H1 (cell line): ENCODE measurements at regions not wholly inside any gene's neighbourhood (a gene's known extent, or its start where the extent isn't known, plus 50 kb on each side); places are given as distances from the start of the nearest gene placed in this dataset.

Experiments
- CTCF ChIA-PET: fragments of 300-600 bp; sonication (Branson Sonifier 250); formaldehyde crosslinking; loops from one replicate; lab custom pipeline; 2021; ENCODE audit not compliant: partially characterized antibody; lab: Charles Lee
- POLR2A ChIA-PET: fragments of 300-600 bp; sonication (Branson Sonifier 250); formaldehyde crosslinking; loops from one replicate; lab custom pipeline; 2021; ENCODE audit warnings: inconsistent platforms; ENCODE audit not compliant: partially characterized antibody; lab: Charles Lee
- DNase-seq, 2 experiments: peaks; one replicate each; pipeline versions ENCODE4 v3.0.0 to v3.0.0-alpha.2; 2010 to 2022; ENCODE audit warnings: low spot score in 2 of 2, low read depth in 1 of 2, mixed read lengths in 1 of 2
- FAIRE-seq: peaks from 2 replicates; lab custom pipeline; 2011; peaks lifted over from hg19 to GRCh38; lab: Jason Lieb, UNC
- H2AFZ ChIP-seq: 2 replicates; pipeline ENCODE4 v1.8.1; 2012; ENCODE audit warnings: low read length, inconsistent platforms
- H2AK5ac ChIP-seq: 2 replicates; pipeline ENCODE4 v1.6.1; 2013; ENCODE audit warnings: low read depth, low read length
- H2BK120ac ChIP-seq: replicated peaks from 2 replicates; pipeline ENCODE3; 2013; ENCODE audit warnings: low read depth, low read length, inconsistent platforms
- H2BK12ac ChIP-seq: 2 replicates; pipeline ENCODE4 v1.6.1; 2013; ENCODE audit warnings: low read depth, low read length
- H2BK15ac ChIP-seq: 2 replicates; pipeline ENCODE4 v1.6.1; 2013; ENCODE audit warnings: low read length
- H2BK20ac ChIP-seq: 2 replicates; pipeline ENCODE4 v1.6.1; 2013; ENCODE audit warnings: low read length
- H2BK5ac ChIP-seq: 2 replicates; pipeline ENCODE4 v1.6.1; 2013; ENCODE audit warnings: low read depth, low read length
- H3K14ac ChIP-seq: 2 replicates; pipeline ENCODE4 v1.6.1; 2013; ENCODE audit warnings: inconsistent platforms; ENCODE audit not compliant: insufficient read length
- H3K18ac ChIP-seq: 2 replicates; pipeline ENCODE4 v1.6.1; 2013; ENCODE audit warnings: low read length; ENCODE audit errors: extremely low read depth
- H3K23ac ChIP-seq: 2 replicates; pipeline ENCODE4 v1.6.1; 2013; ENCODE audit warnings: inconsistent platforms; ENCODE audit not compliant: insufficient read length
- H3K23me2 ChIP-seq: 2 replicates; pipeline ENCODE4 v1.6.1; 2013; ENCODE audit warnings: low read depth, low read length
- H3K27ac ChIP-seq: 2 replicates; pipeline ENCODE4 v1.6.1; 2011; ENCODE audit warnings: low read depth, low read length, inconsistent platforms
- H3K27me3 ChIP-seq, 4 experiments: replicated peaks in 1 of 4; 1 replicate in 1 of 4; 2 replicates in 3 of 4; pipeline versions ENCODE4 v1.6.1 to v1.8.1; 2011 to 2013; ENCODE audit warnings: low read length in 3 of 4, mild to moderate bottlenecking in 3 of 4, inconsistent platforms in 2 of 4, mixed read lengths in 2 of 4, moderate library complexity in 1 of 4; ENCODE audit not compliant: control insufficient read depth in 3 of 4, insufficient read depth in 3 of 4; ENCODE audit errors: extremely low read depth in 1 of 4
- H3K36me3 ChIP-seq, 4 experiments: 2 replicates each; pipeline versions ENCODE4 v1.6.1 to v1.8.1; 2011 to 2013; ENCODE audit warnings: mild to moderate bottlenecking in 4 of 4, low read length in 3 of 4, moderate library complexity in 2 of 4, control low read depth in 1 of 4, inconsistent platforms in 1 of 4; ENCODE audit not compliant: insufficient read depth in 4 of 4, control insufficient read depth in 2 of 4
- H3K4ac ChIP-seq: replicated peaks from 2 replicates; pipeline ENCODE3; 2013; ENCODE audit warnings: low read length, low read depth, mixed read lengths, inconsistent platforms; ENCODE audit not compliant: insufficient read length
- H3K4me1 ChIP-seq, 4 experiments: replicated peaks in 1 of 4; 1 replicate in 1 of 4; 2 replicates in 3 of 4; pipeline versions ENCODE4 v1.6.1 to v1.8.1; 2011 to 2013; ENCODE audit warnings: low read length in 3 of 4, inconsistent platforms in 2 of 4, mixed read lengths in 1 of 4; ENCODE audit not compliant: insufficient read depth in 4 of 4, control insufficient read depth in 3 of 4
- H3K4me2 ChIP-seq, 2 experiments: 2 replicates each; pipeline versions ENCODE4 v1.6.1 to v1.8.1; 2011 to 2013; ENCODE audit warnings: low read depth in 2 of 2, low read length in 2 of 2, control low read depth in 1 of 2, inconsistent platforms in 1 of 2, mild to moderate bottlenecking in 1 of 2; ENCODE audit not compliant: insufficient read depth in 1 of 2
- H3K4me3 ChIP-seq, 4 experiments: fragments of 200-600, 300-600 bp in 1 of 4; sonication (generic), shearing (Covaris generic), sonication (Bioruptor Twin) in 1 of 4; 2 replicates each; pipeline versions ENCODE4 v1.5.1 to v1.8.1; 2011 to 2016; ENCODE audit warnings: low read length in 4 of 4, low read depth in 3 of 4, control low read depth in 2 of 4, inconsistent platforms in 2 of 4, mild to moderate bottlenecking in 2 of 4, mixed read lengths in 1 of 4, moderate library complexity in 1 of 4; ENCODE audit not compliant: insufficient read depth in 2 of 4; ENCODE audit errors: extremely low read depth in 1 of 4
- H3K56ac ChIP-seq: replicated peaks from 2 replicates; pipeline ENCODE3; 2013; ENCODE audit warnings: low read depth, mild to moderate bottlenecking, mixed read lengths, low read length, inconsistent platforms; ENCODE audit not compliant: insufficient read length
- H3K79me1 ChIP-seq: 2 replicates; pipeline ENCODE4 v1.6.1; 2013; ENCODE audit warnings: low read depth, low read length, control low read depth
- H3K79me2 ChIP-seq, 2 experiments: 2 replicates each; pipeline versions ENCODE4 v1.6.1 to v1.8.1; 2012 to 2013; ENCODE audit warnings: low read length in 2 of 2, mild to moderate bottlenecking in 2 of 2, inconsistent platforms in 1 of 2; ENCODE audit not compliant: insufficient read depth in 2 of 2, control insufficient read depth in 1 of 2
- H3K9ac ChIP-seq, 4 experiments: replicated peaks in 1 of 4; 1 replicate in 1 of 4; 2 replicates in 3 of 4; pipeline versions ENCODE4 v1.6.1 to v1.8.1; 2011 to 2013; ENCODE audit warnings: low read depth in 3 of 4, low read length in 3 of 4, control low read depth in 2 of 4, mild to moderate bottlenecking in 2 of 4, moderate library complexity in 2 of 4, inconsistent platforms in 1 of 4; ENCODE audit errors: extremely low read depth in 1 of 4
- H3K9me3 ChIP-seq, 2 experiments: 2 replicates each; pipeline versions ENCODE4 v1.6.1 to v1.8.1; 2012 to 2013; ENCODE audit warnings: mild to moderate bottlenecking in 2 of 2, moderate library complexity in 2 of 2, control low read depth in 1 of 2, inconsistent platforms in 1 of 2, low read depth in 1 of 2, low read length in 1 of 2, mixed read lengths in 1 of 2; ENCODE audit not compliant: insufficient read depth in 2 of 2
- H4K20me1 ChIP-seq, 2 experiments: replicated peaks in 1 of 2; 2 replicates each; pipeline versions ENCODE3 to v1.8.1; 2011 to 2013; ENCODE audit warnings: inconsistent platforms in 2 of 2, low read length in 2 of 2, mild to moderate bottlenecking in 1 of 2; ENCODE audit not compliant: insufficient read depth in 2 of 2, control insufficient read depth in 1 of 2
- H4K5ac ChIP-seq: 2 replicates; pipeline ENCODE4 v1.6.1; 2013; ENCODE audit warnings: low read length, low read depth, mixed read lengths, inconsistent platforms; ENCODE audit not compliant: insufficient read length
- H4K8ac ChIP-seq: 2 replicates; pipeline ENCODE4 v1.8.0; 2013; ENCODE audit warnings: mild to moderate bottlenecking, moderate library complexity, low read length, inconsistent platforms; ENCODE audit not compliant: insufficient read depth; ENCODE audit errors: extremely low read depth
- H4K91ac ChIP-seq: replicated peaks from 2 replicates; pipeline ENCODE3; 2013; ENCODE audit warnings: low read length, mixed read lengths, inconsistent platforms; ENCODE audit not compliant: insufficient read length
- BACH1 ChIP-seq: IDR thresholded peaks from 2 replicates; pipeline ENCODE4 v1.6.1; 2012; ENCODE audit warnings: low read length, improper control_type of control experiment
- MAFK ChIP-seq: IDR thresholded peaks from 2 replicates; pipeline ENCODE4 v1.6.1; 2012; ENCODE audit warnings: low read depth, mild to moderate bottlenecking, improper control_type of control experiment, low read length
- WGBS, 2 experiments: shearing (Covaris generic) in 1 of 2; methylation state at CpG; one replicate each; pipeline versions ENCODE4 v1.1.6 to v1.1.7; 2013 to 2015; ENCODE audit warnings: low lambda C conversion rate in 2 of 2, mixed read lengths in 2 of 2, inconsistent platforms in 1 of 2, low coverage in 1 of 2, missing lambda C conversion rate in 1 of 2; ENCODE audit not compliant: insufficient replicate concordance in 2 of 2, insufficient coverage in 1 of 2, insufficient read length in 1 of 2; ENCODE audit errors: extremely low coverage in 1 of 2, missing lambda C conversion rate in 1 of 2; 5-methylcytosine and 5-hydroxymethylcytosine counted together
- TF ChIP-seq, protein P1 (sequence below): IDR thresholded peaks from 2 replicates; pipeline ENCODE4 v1.6.1; 2012; ENCODE audit warnings: low read length, inconsistent platforms

DNA sequence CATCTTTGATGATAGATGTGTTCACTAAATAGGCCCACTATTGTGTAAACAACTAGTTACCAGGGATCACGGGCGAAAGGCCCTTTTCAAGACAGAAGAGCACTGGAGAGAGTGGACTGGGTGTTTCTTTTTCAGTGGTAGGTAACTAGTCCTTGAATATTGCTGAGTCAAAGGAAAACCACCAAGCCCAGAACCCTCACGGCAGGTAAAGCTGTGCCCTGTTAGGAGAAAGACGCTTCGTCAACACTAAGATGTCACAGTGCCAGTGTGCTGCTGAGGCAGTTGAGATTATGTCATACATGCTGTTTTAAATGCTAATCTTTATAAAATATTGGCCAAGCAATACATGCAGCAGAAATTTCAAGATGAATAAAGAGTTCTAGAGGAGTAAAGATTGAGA, 578.6 kb downstream of the PYDC2 start:
- Histone ChIP-seq H4K20me1 (no peaks in the 10 kb centered on the region), H4K5ac (no peak overlapping the region), H3K4ac (no peak overlapping the region), H2BK12ac (no peak overlapping the region), H4K91ac (no peak overlapping the region), H3K4me3 (no peak overlapping the region), H2BK15ac (no peak overlapping the region), H3K56ac (no peak overlapping the region), H3K36me3 (no peaks in the 10 kb centered on the region), H3K9me3 (no peaks in the 10 kb centered on the region), H2AK5ac (no peak overlapping the region), H3K4me1 (peaks cover 0 to 5% (median 4%) of the 10 kb centered on the region in 4 experiments; a peak in 4 of 7 replicates), H3K23ac (no peak overlapping the region), H2BK20ac (no peak overlapping the region), H3K9ac (no peak overlapping the region), H3K27ac (no peak overlapping the region), H2BK5ac (no peak overlapping the region), H4K8ac (no peak overlapping the region), H3K14ac (no peak overlapping the region), H2BK120ac (no peak overlapping the region), H3K79me2 (no peaks in the 10 kb centered on the region), H3K79me1 (no peaks in the 10 kb centered on the region), H3K27me3 (no peaks in the 10 kb centered on the region), H3K23me2 (no peaks in the 10 kb centered on the region; the same call in 1 of the 2 replicates), H3K18ac (no peak overlapping the region), H3K4me2 (no peak overlapping the region), H2AFZ (peak overlapping the region; percentile 64; the same call in 1 of the 2 replicates)
- FAIRE-seq (peak; percentile 62), DNase-seq (no peak)
- ChIA-PET CTCF (interaction anchor here (0.6 kb wide), 1 partner anchor 926 kb away, joined by 3 read pairs; no protein-coding TSS in a partner anchor), POLR2A (no interaction called here)
- peak; percentile 84 for TF ChIP-seq BACH1
- TF ChIP-seq MAFK, result peak; percentile 68; the same call in 1 of the 2 replicates
- TF ChIP-seq, protein P1, sequence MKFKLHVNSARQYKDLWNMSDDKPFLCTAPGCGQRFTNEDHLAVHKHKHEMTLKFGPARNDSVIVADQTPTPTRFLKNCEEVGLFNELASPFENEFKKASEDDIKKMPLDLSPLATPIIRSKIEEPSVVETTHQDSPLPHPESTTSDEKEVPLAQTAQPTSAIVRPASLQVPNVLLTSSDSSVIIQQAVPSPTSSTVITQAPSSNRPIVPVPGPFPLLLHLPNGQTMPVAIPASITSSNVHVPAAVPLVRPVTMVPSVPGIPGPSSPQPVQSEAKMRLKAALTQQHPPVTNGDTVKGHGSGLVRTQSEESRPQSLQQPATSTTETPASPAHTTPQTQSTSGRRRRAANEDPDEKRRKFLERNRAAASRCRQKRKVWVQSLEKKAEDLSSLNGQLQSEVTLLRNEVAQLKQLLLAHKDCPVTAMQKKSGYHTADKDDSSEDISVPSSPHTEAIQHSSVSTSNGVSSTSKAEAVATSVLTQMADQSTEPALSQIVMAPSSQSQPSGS, result no peak
- 64% methylated on average over 5 of the region's 5 CpGs; no CpG with 5 or more reads in 1 of the 2 experiments for WGBS, 2 experiments
